ENCODE measurements at regions not wholly inside any gene's neighbourhood (a gene's known extent, or its start where the extent isn't known, plus 50 kb on each side); places are given as distances from the start of the nearest gene placed in this dataset.

GRCh38 chr1:57659804-57660203 lies 235.9 kb upstream of the DAB1 start:
- CTCF ChIA-PET, result no interaction called here

GRCh38 chr1:57655161-57655560 lies 231.3 kb upstream of the DAB1 start:
- TF ChIP-seq CTCF (IDR thresholded peaks at IDR 0.05; ENCODE audit: control extremely low read depth, extremely low read depth, low read depth, missing control alignments), result no peak
- ChIA-PET CTCF (no interaction called here), POLR2A (no interaction called here)
- no peak for DNase-seq (ENCODE audit: extremely low spot score)

More at GRCh38 chr1:57659804-57660203, 235.9 kb upstream of the DAB1 start:
- POLR2A ChIA-PET, result no interaction called here
- no peak for DNase-seq (ENCODE audit: extremely low spot score)
- TF ChIP-seq CTCF (IDR thresholded peaks at IDR 0.05; ENCODE audit: control extremely low read depth, extremely low read depth, low read depth, missing control alignments), result no peak

- CTCF ChIA-PET, result interaction anchor here (1.6 kb wide), 1 partner anchor 10 kb away, joined by 7 read pairs; no protein-coding TSS in a partner anchor
These were observed 220.8 kb upstream of the DAB1 start for GRCh38 chr1:57644667-57645066.

GRCh38 chr1:57638239-57638638 lies 214.4 kb upstream of the DAB1 start:
- ChIA-PET POLR2A (no interaction called here), CTCF (no interaction called here)
- no peak for TF ChIP-seq CTCF (IDR thresholded peaks at IDR 0.05; ENCODE audit: control extremely low read depth, extremely low read depth, low read depth, missing control alignments)
- no peak for DNase-seq (ENCODE audit: extremely low spot score)

More at GRCh38 chr1:57644667-57645066, 220.8 kb upstream of the DAB1 start:
- no peak for DNase-seq (ENCODE audit: extremely low spot score)
- no peak for TF ChIP-seq CTCF (IDR thresholded peaks at IDR 0.05; ENCODE audit: control extremely low read depth, extremely low read depth, low read depth, missing control alignments)
- POLR2A ChIA-PET, result no interaction called here

- no peak for DNase-seq (ENCODE audit: extremely low spot score)
- ChIA-PET CTCF (interaction anchor here (1.1 to 1.2 kb wide), 2 partner anchors 9 to 15 kb away, joined by 3 to 4 read pairs; no protein-coding TSS in a partner anchor), POLR2A (no interaction called here)
- no peak for TF ChIP-seq CTCF (IDR thresholded peaks at IDR 0.05; ENCODE audit: control extremely low read depth, extremely low read depth, low read depth, missing control alignments)
These were observed 213.3 kb upstream of the DAB1 start for GRCh38 chr1:57637155-57637554.

- TF ChIP-seq CTCF (IDR thresholded peaks at IDR 0.05; ENCODE audit: control extremely low read depth, extremely low read depth, low read depth, missing control alignments), result no peak
- ChIA-PET CTCF (interaction anchor here (2.0 kb wide), 1 partner anchor 11 kb away, joined by 7 read pairs; no protein-coding TSS in a partner anchor), POLR2A (no interaction called here)
- DNase-seq (ENCODE audit: extremely low spot score), result no peak
These were observed 210.0 kb upstream of the DAB1 start for GRCh38 chr1:57633881-57634280.

- TF ChIP-seq CTCF (IDR thresholded peaks at IDR 0.05; ENCODE audit: control extremely low read depth, extremely low read depth, low read depth, missing control alignments), result no peak
- POLR2A ChIA-PET, result no interaction called here
- no peak for DNase-seq (ENCODE audit: extremely low spot score)
- CTCF ChIA-PET, result no interaction called here
These were observed 209.2 kb upstream of the DAB1 start for GRCh38 chr1:57633056-57633455.

Data from GM10248 (cell line).